Lung (tissue), 11 donors: ENCODE measurements at regions not wholly inside any gene's neighbourhood (a gene's known extent, or its start where the extent isn't known, plus 50 kb on each side); places are given as distances from the start of the nearest gene placed in this dataset.

Source experiments
- ATAC-seq: fragments of 200-7000 bp; cut with Tn5 transposase; one replicate; pipeline ENCODE4 v1.9.1; 2020; ENCODE audit warnings: moderate number of reproducible peaks; ENCODE audit not compliant: insufficient read depth, low FRiP score
- DNase-seq, 3 donors: peaks; one replicate each; pipeline ENCODE4 v3.0.0-alpha.2; 2013 to 2017
- H3K27ac ChIP-seq, 2 donors: one replicate each; pipeline ENCODE4 v1.5.1; 2013; ENCODE audit warnings: mild to moderate bottlenecking in 2 of 2, moderate library complexity in 2 of 2, control low read depth in 1 of 2, inconsistent platforms in 1 of 2, low read depth in 1 of 2, low read length in 1 of 2
- H3K27me3 ChIP-seq, 3 donors: one replicate each; pipeline ENCODE4 v1.5.1; 2013; ENCODE audit warnings: low read length in 2 of 3; ENCODE audit not compliant: control insufficient read depth in 3 of 3, insufficient read depth in 3 of 3
- H3K36me3 ChIP-seq, 4 donors: one replicate each; pipeline ENCODE4 v1.5.1; 2013; ENCODE audit warnings: low read length in 4 of 4, mild to moderate bottlenecking in 1 of 4, moderate library complexity in 1 of 4; ENCODE audit not compliant: control insufficient read depth in 4 of 4, insufficient read depth in 4 of 4
- H3K4me1 ChIP-seq, 5 donors: one replicate each; pipeline ENCODE4 v1.5.1; 2013; ENCODE audit warnings: low read length in 5 of 5, mild to moderate bottlenecking in 2 of 5, moderate library complexity in 1 of 5; ENCODE audit not compliant: control insufficient read depth in 5 of 5, insufficient read depth in 5 of 5
- H3K4me3 ChIP-seq: one replicate; pipeline ENCODE4 v1.5.1; 2013; ENCODE audit warnings: mild to moderate bottlenecking, control low read depth, moderate library complexity
- H3K9ac ChIP-seq, 2 donors: one replicate each; pipeline ENCODE4 v1.5.1; 2013; ENCODE audit warnings: low read length in 2 of 2, control low read depth in 1 of 2; ENCODE audit not compliant: insufficient read depth in 1 of 2
- H3K9me3 ChIP-seq, 4 donors: one replicate each; pipeline ENCODE4 v1.5.1; 2013; ENCODE audit warnings: low read length in 3 of 4, mild to moderate bottlenecking in 1 of 4, moderate library complexity in 1 of 4; ENCODE audit not compliant: control insufficient read depth in 4 of 4, insufficient read depth in 3 of 4
- CTCF ChIP-seq: IDR thresholded peaks from 2 replicates; pipeline ENCODE4 v1.5.1; 2012; ENCODE audit warnings: mild to moderate bottlenecking; ENCODE audit errors: control extremely low read depth, extremely low read depth
- WGBS, 2 donors: extraction: QIAGEN DNeasy Blood & Tissue Kit; methylation state at CpG; one replicate each; pipeline ENCODE4 v1.1.7; 2013; 5-methylcytosine and 5-hydroxymethylcytosine counted together
- donor health status: control.
- donor health status: control.
- donor health status: Bipolar disorder and iron deficiency.
- donor health status: healthy.
- donor health status: DM: yes; HTN: yes; CAD: no.

- TF ChIP-seq CTCF, result no peak
- DNase-seq (no peak), ATAC-seq (no peak)
- peaks cover 0 to 2% (median 0%) of the 10 kb centered on the region in 4 donors for H3K9me3 ChIP-seq
- H3K36me3 ChIP-seq, result no peaks in the 10 kb centered on the region
- H3K4me1 ChIP-seq, result no peaks in the 10 kb centered on the region
- no peak overlapping the region for H3K27ac ChIP-seq
- H3K9ac ChIP-seq, result no peak overlapping the region
- WGBS, 2 donors, result 81 to 91% methylated on average over 2 of the region's 2 CpGs
- no peak overlapping the region for H3K4me3 ChIP-seq
- H3K27me3 ChIP-seq, result no peaks in the 10 kb centered on the region
Measured at GRCh38 chr2:209305026-209305425, 118.8 kb upstream of the MAP2 start.

GRCh38 chr2:209305746-209306196, 118.1 kb upstream of the MAP2 start:
- DNase-seq, result no peak
- no peak for ATAC-seq
- WGBS, 2 donors, result 85 to 89% methylated on average over 7 of the region's 7 CpGs

GRCh38 chr2:209307161-209308001, 116.5 kb upstream of the MAP2 start:
- DNase-seq (no peak), ATAC-seq (no peak)
- H3K36me3 ChIP-seq, result no peaks in the 10 kb centered on the region
- WGBS, 2 donors, result 80 to 85% methylated on average over 10 of the region's 10 CpGs
- no peaks in the 10 kb centered on the region for H3K4me1 ChIP-seq
- H3K27me3 ChIP-seq, result no peaks in the 10 kb centered on the region
- no peak overlapping the region for H3K9ac ChIP-seq
- no peak for TF ChIP-seq CTCF
- H3K4me3 ChIP-seq, result no peak overlapping the region
- no peak overlapping the region for H3K27ac ChIP-seq
- peaks cover 0 to 2% (median 0%) of the 10 kb centered on the region in 4 donors for H3K9me3 ChIP-seq

More at GRCh38 chr2:209305746-209306196, 118.1 kb upstream of the MAP2 start:
- no peaks in the 10 kb centered on the region for H3K36me3 ChIP-seq
- no peaks in the 10 kb centered on the region for H3K4me1 ChIP-seq
- H3K27ac ChIP-seq, result no peak overlapping the region
- H3K9ac ChIP-seq, result no peak overlapping the region
- H3K4me3 ChIP-seq, result no peak overlapping the region
- no peak for TF ChIP-seq CTCF
- peaks cover 0 to 2% (median 0%) of the 10 kb centered on the region in 4 donors for H3K9me3 ChIP-seq
- no peaks in the 10 kb centered on the region for H3K27me3 ChIP-seq
